A673 (cell line): ENCODE measurements at regions not wholly inside any gene's neighbourhood (a gene's known extent, or its start where the extent isn't known, plus 50 kb on each side); places are given as distances from the start of the nearest gene placed in this dataset.
"Not testable (repeated sequence)": the region's sequence is repeated elsewhere in the genome, so short reads cannot be mapped to it uniquely, and the experiment has no call there.

Experiments
- BruUV-seq: library from RNA; stranded (reverse); fragments of 400-500 nt; replicated peaks from 2 replicates; lab custom pipeline; 2021; lab: Mats Ljungman, UMichigan
- CTCF ChIA-PET: fragments of 300-600 bp; sonication (Branson Sonifier 250); formaldehyde crosslinking; loops from one replicate; lab custom pipeline; 2022; ENCODE audit warnings: antibody characterized with exemption; lab: Charles Lee
- POLR2A ChIA-PET: fragments of 300-600 bp; sonication (Branson Sonifier 250); formaldehyde crosslinking; loops from one replicate; lab custom pipeline; 2022; ENCODE audit warnings: antibody characterized with exemption; ENCODE audit not compliant: low non-redundant PET; lab: Charles Lee
- DNase-seq: peaks from one replicate; pipeline ENCODE4 v3.0.0-alpha.2; 2015; ENCODE audit warnings: low spot score
- H3K27ac ChIP-seq: fragments of 200-600 bp; sonication (generic); 2 replicates; pipeline ENCODE4 v1.5.1; 2016; ENCODE audit warnings: mixed run types, low read depth, mild to moderate bottlenecking, mixed read lengths, antibody characterized with exemption, low read length; ENCODE audit not compliant: poor library complexity, severe bottlenecking
- H3K27me3 ChIP-seq: fragments of 200-600 bp; sonication (generic); replicated peaks from 2 replicates; pipeline ENCODE4 v1.6.1; 2017; ENCODE audit warnings: mixed run types, low read depth, mild to moderate bottlenecking, mixed read lengths, antibody characterized with exemption, low read length; ENCODE audit not compliant: insufficient read depth, poor library complexity
- H3K36me3 ChIP-seq: fragments of 200-600 bp; sonication (generic); 2 replicates; pipeline ENCODE4 v1.6.1; 2016; ENCODE audit warnings: mixed run types, mild to moderate bottlenecking, mixed read lengths, antibody characterized with exemption, low read length; ENCODE audit not compliant: insufficient read depth, poor library complexity, severe bottlenecking
- H3K4me1 ChIP-seq: fragments of 200-600 bp; sonication (generic); 2 replicates; pipeline ENCODE4 v1.6.1; 2017; ENCODE audit warnings: mixed run types, mild to moderate bottlenecking, mixed read lengths, antibody characterized with exemption, low read length; ENCODE audit not compliant: insufficient read depth, poor library complexity, severe bottlenecking
- H3K4me3 ChIP-seq: fragments of 200-600 bp; sonication (generic); 2 replicates; pipeline ENCODE4 v1.5.1; 2016; ENCODE audit warnings: low read depth, mixed run types, mild to moderate bottlenecking, mixed read lengths, low read length; ENCODE audit not compliant: poor library complexity, severe bottlenecking
- H3K9me3 ChIP-seq: fragments of 200-600 bp; sonication (generic); 2 replicates; pipeline ENCODE4 v1.6.1; 2016; ENCODE audit warnings: mixed run types, low read depth, mild to moderate bottlenecking, mixed read lengths, antibody characterized with exemption, low read length; ENCODE audit not compliant: poor library complexity, severe bottlenecking
- EZH2 ChIP-seq: fragments of 200-600 bp; sonication (generic); IDR thresholded peaks from 2 replicates; pipeline ENCODE4 v1.6.1; 2017; ENCODE audit warnings: borderline replicate concordance, low read depth, mild to moderate bottlenecking, mixed read lengths, antibody characterized with exemption, low read length; ENCODE audit not compliant: poor library complexity, severe bottlenecking
- intact Hi-C: fragments of 100-400 bp; cut with micrococcal nuclease; formaldehyde crosslinking; loops from one replicate; pipeline ENCODE4 v1.10.0; 2022; ENCODE audit not compliant: unreplicated experiment
- TF ChIP-seq, protein P1 (sequence below): fragments of 300-800, 200-600 bp; sonication (generic); conservative IDR thresholded peaks from 2 replicates; pipeline ENCODE4 v1.5.1; 2017; ENCODE audit warnings: low read depth, mild to moderate bottlenecking, antibody characterized with exemption, low read length, moderate library complexity, mixed read lengths

DNA sequence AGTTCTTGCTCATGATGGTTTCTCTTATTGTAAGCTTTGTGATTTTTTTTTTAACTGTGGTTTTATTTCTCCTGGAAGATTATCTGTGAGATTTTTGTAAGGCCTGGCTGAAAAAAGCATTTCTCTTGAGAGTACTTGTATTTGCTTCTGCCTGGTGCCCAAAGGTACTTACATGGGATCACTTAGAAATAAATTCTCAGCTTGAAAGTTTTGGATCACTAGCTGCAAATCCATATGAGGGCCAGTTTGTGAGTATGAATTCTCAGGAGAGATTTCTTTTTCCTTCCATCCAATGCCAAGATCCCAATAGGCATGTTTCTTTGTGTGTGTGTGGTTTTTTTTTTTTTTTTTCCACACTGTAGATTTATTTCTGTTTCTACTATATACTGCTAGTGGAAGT, 1884.7 kb upstream of the PCDH7 start:
- intact Hi-C loops, result no loop called here
- Histone ChIP-seq H3K4me1 (no peaks in the 10 kb centered on the region), H3K27me3 (no peaks in the 10 kb centered on the region), H3K9me3 (no peaks in the 10 kb centered on the region), H3K4me3 (no peak overlapping the region), H3K27ac (no peak overlapping the region), H3K36me3 (no peaks in the 10 kb centered on the region)
- no peak for TF ChIP-seq EZH2
- TF ChIP-seq, protein P1, sequence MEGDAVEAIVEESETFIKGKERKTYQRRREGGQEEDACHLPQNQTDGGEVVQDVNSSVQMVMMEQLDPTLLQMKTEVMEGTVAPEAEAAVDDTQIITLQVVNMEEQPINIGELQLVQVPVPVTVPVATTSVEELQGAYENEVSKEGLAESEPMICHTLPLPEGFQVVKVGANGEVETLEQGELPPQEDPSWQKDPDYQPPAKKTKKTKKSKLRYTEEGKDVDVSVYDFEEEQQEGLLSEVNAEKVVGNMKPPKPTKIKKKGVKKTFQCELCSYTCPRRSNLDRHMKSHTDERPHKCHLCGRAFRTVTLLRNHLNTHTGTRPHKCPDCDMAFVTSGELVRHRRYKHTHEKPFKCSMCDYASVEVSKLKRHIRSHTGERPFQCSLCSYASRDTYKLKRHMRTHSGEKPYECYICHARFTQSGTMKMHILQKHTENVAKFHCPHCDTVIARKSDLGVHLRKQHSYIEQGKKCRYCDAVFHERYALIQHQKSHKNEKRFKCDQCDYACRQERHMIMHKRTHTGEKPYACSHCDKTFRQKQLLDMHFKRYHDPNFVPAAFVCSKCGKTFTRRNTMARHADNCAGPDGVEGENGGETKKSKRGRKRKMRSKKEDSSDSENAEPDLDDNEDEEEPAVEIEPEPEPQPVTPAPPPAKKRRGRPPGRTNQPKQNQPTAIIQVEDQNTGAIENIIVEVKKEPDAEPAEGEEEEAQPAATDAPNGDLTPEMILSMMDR, result no peak
- ChIA-PET CTCF (no interaction called here), POLR2A (no interaction called here)
- DNase-seq, result no peak
- no TSS peak for BruUV-seq

DNA sequence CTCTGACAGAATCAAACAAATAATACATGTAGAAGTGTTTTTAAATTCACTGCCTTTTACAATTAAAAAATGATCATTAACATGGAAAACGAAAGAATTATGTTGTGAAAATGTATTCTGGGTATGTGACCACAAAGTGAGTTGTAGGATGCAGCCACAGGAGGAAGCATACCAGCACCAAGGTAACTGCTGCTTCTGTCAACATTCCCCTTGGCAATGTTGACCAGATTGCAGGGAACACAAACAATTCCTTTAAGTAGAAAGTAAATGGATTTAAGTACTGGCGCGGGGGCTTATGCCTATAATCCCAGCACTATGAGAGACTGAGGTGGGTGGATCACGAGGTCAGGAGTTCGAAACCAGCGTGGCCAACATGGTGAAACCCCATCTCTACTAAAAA, 1877.9 kb upstream of the PCDH7 start:
- Histone ChIP-seq H3K27ac (no peak overlapping the region), H3K4me3 (no peak overlapping the region), H3K27me3 (no peaks in the 10 kb centered on the region), H3K4me1 (no peaks in the 10 kb centered on the region), H3K9me3 (no peaks in the 10 kb centered on the region), H3K36me3 (no peaks in the 10 kb centered on the region)
- DNase-seq, result no peak
- BruUV-seq, result no TSS peak
- no peak for TF ChIP-seq EZH2
- TF ChIP-seq, protein P1, result no peak
- intact Hi-C loops, result no loop called here
- ChIA-PET CTCF (no interaction called here), POLR2A (interaction anchor here (0.6 kb wide), 1 partner anchor 1689 kb away, joined by 3 read pairs; no protein-coding TSS in a partner anchor)

DNA sequence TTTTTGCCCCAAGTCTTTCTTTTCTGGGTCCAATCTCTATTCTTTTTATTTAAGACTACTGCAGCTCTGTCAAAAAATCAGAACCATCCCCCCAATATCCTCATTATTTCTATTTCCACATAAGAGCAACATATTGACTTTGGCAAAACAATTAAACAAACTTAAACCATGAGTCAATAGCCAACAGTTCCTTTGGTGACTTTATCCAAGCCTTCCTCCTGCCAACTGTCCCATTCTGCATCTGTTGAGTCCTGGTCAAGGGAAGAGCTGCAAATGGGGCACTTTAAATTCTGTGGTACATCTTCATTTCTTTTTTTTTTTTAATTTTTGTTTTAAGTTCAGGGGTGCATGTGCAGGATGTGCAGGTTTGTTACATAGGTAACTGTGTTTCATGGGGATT, 1875.0 kb upstream of the PCDH7 start:
- no peak overlapping the region for H3K27ac ChIP-seq
- no peak overlapping the region for H3K4me3 ChIP-seq
- H3K4me1 ChIP-seq, result no peaks in the 10 kb centered on the region
- no peaks in the 10 kb centered on the region for H3K27me3 ChIP-seq
- no TSS peak for BruUV-seq
- intact Hi-C loops, result no loop called here
- TF ChIP-seq, protein P1, result no peak
- TF ChIP-seq EZH2, result no peak
- H3K9me3 ChIP-seq, result no peaks in the 10 kb centered on the region
- ChIA-PET POLR2A (no interaction called here), CTCF (no interaction called here)
- no peak for DNase-seq
- no peaks in the 10 kb centered on the region for H3K36me3 ChIP-seq

DNA sequence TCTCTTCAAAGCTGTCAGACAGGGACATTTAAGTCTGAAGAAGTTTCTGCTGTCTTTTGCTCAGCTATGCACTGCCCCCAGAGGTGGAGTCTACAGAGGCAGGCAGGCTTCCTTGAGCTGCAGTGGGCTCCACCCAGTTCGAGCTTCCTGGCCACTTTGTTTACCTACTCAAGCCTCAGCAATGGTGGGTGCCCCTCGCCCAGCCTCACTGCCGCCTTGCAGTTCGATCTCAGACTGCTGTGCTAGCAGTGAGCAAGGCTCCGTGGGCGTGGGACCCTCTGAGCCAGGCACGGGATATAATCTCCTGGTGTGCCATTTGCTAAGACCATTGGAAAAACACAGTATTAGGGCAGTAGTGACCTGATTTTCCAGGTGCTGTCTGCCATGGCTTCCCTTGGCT, 1863.1 kb upstream of the PCDH7 start:
- H3K4me3 ChIP-seq, POLR2A ChIA-PET, H3K4me1 ChIP-seq, H3K36me3 ChIP-seq, H3K27ac ChIP-seq, H3K9me3 ChIP-seq, CTCF ChIA-PET, BruUV-seq, DNase-seq, intact Hi-C loops, H3K27me3 ChIP-seq: not testable (repeated sequence)
